ENCODE measurements at regions not wholly inside any gene's neighbourhood (a gene's known extent, or its start where the extent isn't known, plus 50 kb on each side); places are given as distances from the start of the nearest gene placed in this dataset.

- TF ChIP-seq CTCF (IDR thresholded peaks at IDR 0.05 in 4 of 5, conservative IDR thresholded peaks at IDR 0.05 in 1 of 5) (no peak), POLR2A (IDR thresholded peaks at IDR 0.05) (no peak)
Measured at GRCh38 chr2:106969777-106970176, 83.8 kb upstream of the ST6GAL2 start.

Measured in gastrocnemius medialis (tissue), 4 donors.